SK-N-SH (cell line): ENCODE measurements at regions not wholly inside any gene's neighbourhood (a gene's known extent, or its start where the extent isn't known, plus 50 kb on each side); places are given as distances from the start of the nearest gene placed in this dataset.

Experiments
- CTCF ChIA-PET: fragments of 300-600, 350-600 bp; formaldehyde crosslinking; extraction: SDS; loops from one replicate; lab custom pipeline; 2021; lab: Yijun Ruan, JAX
- POLR2A ChIA-PET: fragments of 350-600 bp; sonication (Branson Sonifier 250); formaldehyde crosslinking; extraction: SDS; loops from one replicate; lab custom pipeline; 2020; ENCODE audit warnings: antibody characterized with exemption, inconsistent platforms; lab: Yijun Ruan, JAX
- DNase-seq: peaks from one replicate; pipeline ENCODE4 v3.0.0; 2012
- H2AFZ ChIP-seq: fragments of 200-600 bp; sonication (generic); 2 replicates; pipeline ENCODE4 v1.8.1; 2016; ENCODE audit warnings: antibody characterized with exemption, mild to moderate bottlenecking, low read depth
- H3F3A ChIP-seq: fragments of 200-600 bp; sonication (generic); replicated peaks from 2 replicates; pipeline ENCODE3; 2016; ENCODE audit warnings: antibody characterized with exemption, mild to moderate bottlenecking; ENCODE audit not compliant: insufficient read depth
- H3K27ac ChIP-seq, 2 experiments: fragments of 200-500 bp in 1 of 2; fragments of 200-600 bp in 1 of 2; sonication (Bioruptor generic) in 1 of 2; sonication (generic), shearing (Covaris generic) in 1 of 2; 2 replicates each; pipeline versions ENCODE4 v1.5.1 to v1.6.1; 2014 to 2016; ENCODE audit warnings: low read depth in 2 of 2, inconsistent platforms in 1 of 2, low read length in 1 of 2, mild to moderate bottlenecking in 1 of 2, mixed read lengths in 1 of 2
- H3K27me3 ChIP-seq: fragments of 200-600 bp; sonication (generic), shearing (Covaris generic); 2 replicates; pipeline ENCODE4 v1.6.1; 2016; ENCODE audit warnings: mixed run types; ENCODE audit not compliant: insufficient read depth
- H3K36me3 ChIP-seq, 2 experiments: fragments of 200-500 bp in 1 of 2; fragments of 200-600 bp in 1 of 2; sonication (Bioruptor generic) in 1 of 2; sonication (generic) in 1 of 2; replicated peaks in 1 of 2; 2 replicates each; pipeline versions ENCODE3 to v1.5.1; 2014 to 2016; ENCODE audit warnings: low read length in 1 of 2, mild to moderate bottlenecking in 1 of 2; ENCODE audit not compliant: insufficient read depth in 2 of 2, control insufficient read depth in 1 of 2
- H3K4me1 ChIP-seq, 2 experiments: fragments of 200-500 bp in 1 of 2; fragments of 200-600 bp in 1 of 2; sonication (Bioruptor generic) in 1 of 2; sonication (generic), shearing (Covaris generic) in 1 of 2; 2 replicates each; pipeline versions ENCODE4 v1.5.1 to v1.6.1; 2014 to 2016; ENCODE audit warnings: low read depth in 1 of 2, low read length in 1 of 2, mixed run types in 1 of 2; ENCODE audit not compliant: insufficient read depth in 2 of 2, control insufficient read depth in 1 of 2
- H3K4me2 ChIP-seq: fragments of 200-600 bp; sonication (generic), shearing (Covaris generic); 2 replicates; pipeline ENCODE4 v1.6.1; 2017; ENCODE audit warnings: mixed run types
- H3K4me3 ChIP-seq, 2 experiments: fragments of 200-500 bp in 1 of 2; fragments of 200-600 bp in 1 of 2; sonication (Bioruptor generic) in 1 of 2; sonication (generic), shearing (Covaris generic) in 1 of 2; 2 replicates each; pipeline versions ENCODE4 v1.5.1 to v1.8.1; 2014 to 2016; ENCODE audit warnings: low read depth in 2 of 2, inconsistent platforms in 1 of 2, low read length in 1 of 2, mild to moderate bottlenecking in 1 of 2, mixed read lengths in 1 of 2, moderate library complexity in 1 of 2
- H3K79me2 ChIP-seq: fragments of 200-600 bp; sonication (generic); 2 replicates; pipeline ENCODE4 v1.8.1; 2017; ENCODE audit warnings: mild to moderate bottlenecking; ENCODE audit not compliant: insufficient read depth
- H3K9ac ChIP-seq: fragments of 200-600 bp; sonication (generic); 2 replicates; pipeline ENCODE4 v1.6.1; 2017; ENCODE audit warnings: mixed run types
- H3K9me2 ChIP-seq: fragments of 200-600 bp; sonication (generic); 2 replicates; pipeline ENCODE4 v1.6.1; 2017; ENCODE audit warnings: mixed run types
- H3K9me3 ChIP-seq: fragments of 200-600 bp; sonication (generic); 2 replicates; pipeline ENCODE4 v1.6.1; 2017; ENCODE audit warnings: mixed run types, mild to moderate bottlenecking, moderate library complexity
- H4K20me1 ChIP-seq: fragments of 200-600 bp; sonication (generic); 2 replicates; pipeline ENCODE4 v1.6.1; 2017; ENCODE audit warnings: mild to moderate bottlenecking, mixed run types; ENCODE audit not compliant: insufficient read depth
- ELF1 ChIP-seq: IDR thresholded peaks from 2 replicates; pipeline ENCODE4 v1.4.0; 2012
- EP300 ChIP-seq, 2 experiments: IDR thresholded peaks; 2 replicates each; pipeline versions ENCODE4 v1.4.0 to v1.6.1; 2012; ENCODE audit warnings: borderline replicate concordance in 1 of 2, low read depth in 1 of 2, low read length in 1 of 2
- EZH2phosphoT487 ChIP-seq: fragments of 200-600 bp; sonication (generic); IDR thresholded peaks from 2 replicates; pipeline ENCODE4 v1.6.1; 2017; ENCODE audit warnings: low read depth, mixed run types, mild to moderate bottlenecking, antibody characterized with exemption, moderate library complexity, borderline replicate concordance
- FOSL2 ChIP-seq: IDR thresholded peaks from 2 replicates; pipeline ENCODE4 v1.4.0; 2012; ENCODE audit warnings: low read depth, mild to moderate bottlenecking, moderate library complexity, borderline replicate concordance
- FOXM1 ChIP-seq: IDR thresholded peaks from 2 replicates; pipeline ENCODE4 v1.4.0; 2012; ENCODE audit warnings: low read depth, mild to moderate bottlenecking
- GATA2 ChIP-seq: sonication (generic); formaldehyde crosslinking; IDR thresholded peaks from 2 replicates; pipeline ENCODE4 v1.5.0; 2020; ENCODE audit warnings: mild to moderate bottlenecking, missing genetic modification reagents
- NFIC ChIP-seq: IDR thresholded peaks from 2 replicates; pipeline ENCODE4 v1.4.0; 2012; ENCODE audit warnings: borderline replicate concordance
- NRF1 ChIP-seq: IDR thresholded peaks from 2 replicates; pipeline ENCODE4 v1.6.1; 2012; ENCODE audit warnings: low read depth, mild to moderate bottlenecking, low read length
- POLR2AphosphoS5 ChIP-seq: IDR thresholded peaks from 2 replicates; pipeline ENCODE4 v1.6.1; 2012; ENCODE audit warnings: low read depth, low read length
- RAD21 ChIP-seq: IDR thresholded peaks from 2 replicates; pipeline ENCODE4 v1.6.1; 2012; ENCODE audit warnings: mild to moderate bottlenecking, low read length
- RXRA ChIP-seq: IDR thresholded peaks from 2 replicates; pipeline ENCODE4 v1.4.0; 2012; ENCODE audit warnings: low read depth, mild to moderate bottlenecking, borderline replicate concordance
- SIN3A ChIP-seq: IDR thresholded peaks from 2 replicates; pipeline ENCODE4 v1.6.1; 2012; ENCODE audit warnings: low read depth, mild to moderate bottlenecking, low read length, moderate library complexity, borderline replicate concordance
- TAF1 ChIP-seq: IDR thresholded peaks from 2 replicates; pipeline ENCODE4 v1.6.1; 2012; ENCODE audit warnings: low read depth, mild to moderate bottlenecking, low read length, moderate library complexity, borderline replicate concordance
- TCF12 ChIP-seq: IDR thresholded peaks from 2 replicates; pipeline ENCODE4 v1.4.0; 2012
- TEAD4 ChIP-seq: IDR thresholded peaks from 2 replicates; pipeline ENCODE4 v1.4.0; 2012; ENCODE audit warnings: mild to moderate bottlenecking, borderline replicate concordance; ENCODE audit not compliant: insufficient read depth
- YY1 ChIP-seq: IDR thresholded peaks from 2 replicates; pipeline ENCODE4 v1.4.0; 2012; ENCODE audit warnings: low read depth, mild to moderate bottlenecking
- WGBS: methylation state at CpG from one replicate; pipeline ENCODE4 v1.1.6; 2017; ENCODE audit warnings: low lambda C conversion rate; 5-methylcytosine and 5-hydroxymethylcytosine counted together
- TF ChIP-seq, protein P1 (sequence below): fragments of 150-350 bp; IDR thresholded peaks from 2 replicates; pipeline ENCODE4 v1.6.1; 2017; ENCODE audit warnings: antibody characterized with exemption, low read length, low read depth, borderline replicate concordance
- TF ChIP-seq, protein P2 (sequence below): fragments of 150-350 bp; IDR thresholded peaks from 2 replicates; pipeline ENCODE4 v1.6.1; 2016; ENCODE audit warnings: mild to moderate bottlenecking, low read depth, low read length
- TF ChIP-seq, protein P3 (sequence below): IDR thresholded peaks from 2 replicates; pipeline ENCODE4 v1.4.0; 2012; ENCODE audit warnings: low read depth, borderline replicate concordance
- TF ChIP-seq, protein P4 (sequence below): IDR thresholded peaks from 2 replicates; pipeline ENCODE4 v1.4.0; 2012; ENCODE audit warnings: low read depth, borderline replicate concordance

DNA sequence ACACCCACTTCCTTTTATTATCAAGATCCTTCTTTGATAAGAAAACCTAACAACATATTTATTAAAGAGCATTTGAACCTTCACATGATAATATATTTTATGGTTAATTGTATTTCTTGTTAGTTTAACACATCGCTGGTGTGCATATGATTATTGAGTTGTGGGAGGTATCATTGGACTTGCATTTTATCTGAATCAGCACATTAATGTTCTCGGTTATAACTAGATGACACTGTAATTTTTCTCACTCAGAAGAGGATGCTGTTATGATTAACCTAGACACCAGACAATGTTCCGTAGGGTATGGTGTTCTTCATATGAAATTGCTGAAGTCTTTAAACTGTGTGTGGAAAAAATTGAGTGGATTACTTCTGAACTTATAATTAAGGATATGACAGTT is 1188.3 kb upstream of the EPHA6 start:
- H3K27me3 ChIP-seq: no peaks in the 10 kb centered on the region
- H3K9ac ChIP-seq: no peak overlapping the region
- no peaks in the 10 kb centered on the region for H4K20me1 ChIP-seq
- H3K79me2 ChIP-seq: no peaks in the 10 kb centered on the region
- H2AFZ ChIP-seq: no peak overlapping the region
- H3K9me2 ChIP-seq: no peaks in the 10 kb centered on the region
- DNase-seq: no peak
- ChIA-PET CTCF (no interaction called here), POLR2A (no interaction called here)
- no peaks in the 10 kb centered on the region for H3K4me1 ChIP-seq
- TF ChIP-seq TAF1 (no peak), NFIC (no peak), GATA2 (CRISPR knock-in tag) (no peak), FOSL2 (no peak), POLR2AphosphoS5 (no peak), YY1 (no peak), EP300 (IDR thresholded peaks at IDR 0.05; ENCODE audit: borderline replicate concordance in 1 of 2, low read depth in 1 of 2, low read length in 1 of 2) (no peak), FOXM1 (no peak)
- TF ChIP-seq, protein P1, sequence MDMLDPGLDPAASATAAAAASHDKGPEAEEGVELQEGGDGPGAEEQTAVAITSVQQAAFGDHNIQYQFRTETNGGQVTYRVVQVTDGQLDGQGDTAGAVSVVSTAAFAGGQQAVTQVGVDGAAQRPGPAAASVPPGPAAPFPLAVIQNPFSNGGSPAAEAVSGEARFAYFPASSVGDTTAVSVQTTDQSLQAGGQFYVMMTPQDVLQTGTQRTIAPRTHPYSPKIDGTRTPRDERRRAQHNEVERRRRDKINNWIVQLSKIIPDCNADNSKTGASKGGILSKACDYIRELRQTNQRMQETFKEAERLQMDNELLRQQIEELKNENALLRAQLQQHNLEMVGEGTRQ: no peak
- TF ChIP-seq, protein P2, sequence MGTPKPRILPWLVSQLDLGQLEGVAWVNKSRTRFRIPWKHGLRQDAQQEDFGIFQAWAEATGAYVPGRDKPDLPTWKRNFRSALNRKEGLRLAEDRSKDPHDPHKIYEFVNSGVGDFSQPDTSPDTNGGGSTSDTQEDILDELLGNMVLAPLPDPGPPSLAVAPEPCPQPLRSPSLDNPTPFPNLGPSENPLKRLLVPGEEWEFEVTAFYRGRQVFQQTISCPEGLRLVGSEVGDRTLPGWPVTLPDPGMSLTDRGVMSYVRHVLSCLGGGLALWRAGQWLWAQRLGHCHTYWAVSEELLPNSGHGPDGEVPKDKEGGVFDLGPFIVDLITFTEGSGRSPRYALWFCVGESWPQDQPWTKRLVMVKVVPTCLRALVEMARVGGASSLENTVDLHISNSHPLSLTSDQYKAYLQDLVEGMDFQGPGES: no peak
- no peak overlapping the region for H3K27ac ChIP-seq
- no peak overlapping the region for H3K4me3 ChIP-seq
- no peaks in the 10 kb centered on the region for H3F3A ChIP-seq
- H3K4me2 ChIP-seq: no peak overlapping the region
- H3K9me3 ChIP-seq: no peaks in the 10 kb centered on the region
- no peaks in the 10 kb centered on the region for H3K36me3 ChIP-seq
- WGBS: 17% methylated on average over 3 of the region's 3 CpGs

DNA sequence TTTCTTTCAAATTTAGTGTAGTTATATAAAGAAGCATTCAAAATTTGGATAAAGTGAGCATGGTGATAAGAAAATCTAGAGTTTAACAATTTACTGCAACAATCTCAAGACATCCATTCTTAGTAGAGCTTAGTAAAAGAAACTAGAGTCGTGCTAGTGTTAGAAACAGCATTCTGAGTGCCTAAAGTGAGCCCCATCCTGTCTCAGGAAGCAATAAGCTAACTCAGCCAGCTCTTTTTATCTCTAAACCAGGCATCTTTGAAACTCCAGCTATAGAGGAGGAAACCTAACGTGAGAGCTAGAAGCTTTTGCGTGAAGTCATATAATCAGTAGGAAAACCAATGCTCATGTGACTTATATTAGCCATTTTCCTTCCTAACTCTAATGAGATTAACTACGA is 1187.1 kb upstream of the EPHA6 start:
- Histone ChIP-seq H3K4me3 (no peak overlapping the region), H3K9ac (no peak overlapping the region), H3K79me2 (no peaks in the 10 kb centered on the region), H3K27me3 (no peaks in the 10 kb centered on the region), H4K20me1 (no peaks in the 10 kb centered on the region), H3F3A (no peaks in the 10 kb centered on the region), H3K36me3 (no peaks in the 10 kb centered on the region), H3K9me2 (no peaks in the 10 kb centered on the region), H3K27ac (no peak overlapping the region), H3K4me2 (no peak overlapping the region), H3K9me3 (no peaks in the 10 kb centered on the region), H2AFZ (no peak overlapping the region), H3K4me1 (no peaks in the 10 kb centered on the region)
- ChIA-PET CTCF (interaction anchor here (1.6 kb wide), 1 partner anchor 9 kb away, joined by 3 read pairs; no protein-coding TSS in a partner anchor), POLR2A (no interaction called here)
- TF ChIP-seq, protein P1: no peak
- TF ChIP-seq TEAD4 (no peak), POLR2AphosphoS5 (no peak), NRF1 (no peak), TCF12 (no peak), NFIC (no peak), RXRA (no peak), RAD21 (no peak), FOSL2 (no peak), SIN3A (no peak), ELF1 (no peak), EZH2phosphoT487 (no peak)
- TF ChIP-seq, protein P3, sequence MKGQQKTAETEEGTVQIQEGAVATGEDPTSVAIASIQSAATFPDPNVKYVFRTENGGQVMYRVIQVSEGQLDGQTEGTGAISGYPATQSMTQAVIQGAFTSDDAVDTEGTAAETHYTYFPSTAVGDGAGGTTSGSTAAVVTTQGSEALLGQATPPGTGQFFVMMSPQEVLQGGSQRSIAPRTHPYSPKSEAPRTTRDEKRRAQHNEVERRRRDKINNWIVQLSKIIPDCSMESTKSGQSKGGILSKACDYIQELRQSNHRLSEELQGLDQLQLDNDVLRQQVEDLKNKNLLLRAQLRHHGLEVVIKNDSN: no peak
- TF ChIP-seq, protein P4, sequence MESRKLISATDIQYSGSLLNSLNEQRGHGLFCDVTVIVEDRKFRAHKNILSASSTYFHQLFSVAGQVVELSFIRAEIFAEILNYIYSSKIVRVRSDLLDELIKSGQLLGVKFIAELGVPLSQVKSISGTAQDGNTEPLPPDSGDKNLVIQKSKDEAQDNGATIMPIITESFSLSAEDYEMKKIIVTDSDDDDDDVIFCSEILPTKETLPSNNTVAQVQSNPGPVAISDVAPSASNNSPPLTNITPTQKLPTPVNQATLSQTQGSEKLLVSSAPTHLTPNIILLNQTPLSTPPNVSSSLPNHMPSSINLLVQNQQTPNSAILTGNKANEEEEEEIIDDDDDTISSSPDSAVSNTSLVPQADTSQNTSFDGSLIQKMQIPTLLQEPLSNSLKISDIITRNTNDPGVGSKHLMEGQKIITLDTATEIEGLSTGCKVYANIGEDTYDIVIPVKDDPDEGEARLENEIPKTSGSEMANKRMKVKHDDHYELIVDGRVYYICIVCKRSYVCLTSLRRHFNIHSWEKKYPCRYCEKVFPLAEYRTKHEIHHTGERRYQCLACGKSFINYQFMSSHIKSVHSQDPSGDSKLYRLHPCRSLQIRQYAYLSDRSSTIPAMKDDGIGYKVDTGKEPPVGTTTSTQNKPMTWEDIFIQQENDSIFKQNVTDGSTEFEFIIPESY: no peak
- 14% methylated on average over 4 of the region's 4 CpGs for WGBS
- DNase-seq: no peak
